ENCODE measurements at regions not wholly inside any gene's neighbourhood (a gene's known extent, or its start where the extent isn't known, plus 50 kb on each side); places are given as distances from the start of the nearest gene placed in this dataset.

- DNase-seq (ENCODE audit: low read depth in 1 of 2, low spot score in 2 of 2) (no peak), FAIRE-seq (no peak)
- Histone ChIP-seq H2BK120ac (replicated peaks; ENCODE audit: low read depth, low read length) (no peak overlapping the region), H3K79me1 (ENCODE audit: low read depth, low read length) (no peaks in the 10 kb centered on the region), H3K23me2 (ENCODE audit: low read depth, low read length) (no peaks in the 10 kb centered on the region), H3K56ac (replicated peaks; ENCODE audit: insufficient read length, low read depth, low read length) (no peak overlapping the region), H2BK15ac (ENCODE audit: low read length) (peak overlapping the region; percentile 65; the same call in 1 of the 2 replicates), H3K14ac (ENCODE audit: insufficient read length) (no peak overlapping the region), H3K79me2 (ENCODE audit: control insufficient read depth in 1 of 2, insufficient read depth in 2 of 2, low read length in 2 of 2) (no peaks in the 10 kb centered on the region), H3K27ac (ENCODE audit: low read depth, low read length) (no peak overlapping the region), H3K27me3 (replicated peaks in 1 of 4; ENCODE audit: control insufficient read depth in 3 of 4, extremely low read depth in 1 of 4, insufficient read depth in 3 of 4, low read length in 3 of 4) (no peaks in the 10 kb centered on the region), H2BK12ac (ENCODE audit: low read depth, low read length) (peak overlapping the region; percentile 85; the same call in 1 of the 2 replicates), H3K9me3 (ENCODE audit: insufficient read depth in 2 of 2, low read depth in 1 of 2, low read length in 1 of 2) (no peaks in the 10 kb centered on the region), H2BK20ac (ENCODE audit: low read length) (peak overlapping the region; percentile 89), H3K36me3 (ENCODE audit: control insufficient read depth in 2 of 4, insufficient read depth in 4 of 4, low read length in 3 of 4) (no peaks in the 10 kb centered on the region), H3K23ac (ENCODE audit: insufficient read length) (no peak overlapping the region), H4K8ac (ENCODE audit: extremely low read depth, insufficient read depth, low read length) (no peak overlapping the region), H4K5ac (ENCODE audit: insufficient read length, low read depth, low read length) (no peak overlapping the region), H3K4me1 (replicated peaks in 1 of 4; ENCODE audit: control insufficient read depth in 3 of 4, insufficient read depth in 4 of 4, low read length in 3 of 4) (peaks cover 0 to 17% (median 4%) of the 10 kb centered on the region in 4 experiments; a peak in 5 of 7 replicates), H4K20me1 (replicated peaks in 1 of 2; ENCODE audit: control insufficient read depth in 1 of 2, insufficient read depth in 2 of 2, low read length in 2 of 2) (no peaks in the 10 kb centered on the region), H3K4me3 (ENCODE audit: extremely low read depth in 1 of 4, insufficient read depth in 2 of 4, low read depth in 3 of 4, low read length in 4 of 4) (no peak overlapping the region), H2AFZ (ENCODE audit: low read length) (no peak overlapping the region), H3K18ac (ENCODE audit: extremely low read depth, low read length) (no peak overlapping the region), H2AK5ac (ENCODE audit: low read depth, low read length) (peak overlapping the region; percentile 54; the same call in 1 of the 2 replicates), H2BK5ac (ENCODE audit: low read depth, low read length) (peak overlapping the region; percentile 80; the same call in 1 of the 2 replicates), H4K91ac (replicated peaks; ENCODE audit: insufficient read length, low read length) (no peak overlapping the region), H3K4me2 (ENCODE audit: insufficient read depth in 1 of 2, low read depth in 2 of 2, low read length in 2 of 2) (no peak overlapping the region; a peak in 1 of 4 replicates), H3K9ac (replicated peaks in 1 of 4; ENCODE audit: extremely low read depth in 1 of 4, low read depth in 3 of 4, low read length in 3 of 4) (no peak overlapping the region), H3K4ac (replicated peaks; ENCODE audit: insufficient read length, low read depth, low read length) (no peak overlapping the region)
- 77% methylated on average over 9 of the region's 9 CpGs; no CpG with 5 or more reads in 1 of the 2 experiments for whole genome bisulfite sequencing, 2 experiments (ENCODE audit: extremely low coverage in 1 of 2, insufficient coverage in 1 of 2, insufficient read length in 1 of 2, insufficient replicate concordance in 2 of 2, low coverage in 1 of 2, low lambda C conversion rate in 2 of 2, missing lambda C conversion rate in 1 of 2)
- no peak for TF ChIP-seq SP4 (IDR thresholded peaks at IDR 0.05; ENCODE audit: low read length)
- peak in 1 of 2 experiments; percentile 69; a peak in 1 of 4 replicates for TF ChIP-seq HDAC2 (IDR thresholded peaks at IDR 0.05; ENCODE audit: borderline replicate concordance in 1 of 2, low read depth in 2 of 2, low read length in 2 of 2)
- TF ChIP-seq ASH2L (IDR thresholded peaks at IDR 0.05; ENCODE audit: low read length): no peak
- peak; percentile 94; the same call in 1 of the 2 replicates for TF ChIP-seq KDM1A (IDR thresholded peaks at IDR 0.05; ENCODE audit: borderline replicate concordance, low read length)
- ChIA-PET CTCF (ENCODE audit: partially characterized antibody) (interaction anchor here (0.6 to 3.6 kb wide), 26 partner anchors 10 to 425 kb away, joined by 3 to 25 read pairs (median 4); partner anchors contain the start of gene MYCN), POLR2A (ENCODE audit: partially characterized antibody) (interaction anchor here (1.5 kb wide), 1 partner anchor 279 kb away, joined by 6 read pairs; the partner anchor contains the start of gene MYCN)
Observed at GRCh38 chr2:16219292-16219975, 279.1 kb downstream of the MYCN start.

Measured in H1 (cell line).